GM12874 (cell line): ENCODE measurements at regions not wholly inside any gene's neighbourhood (a gene's known extent, or its start where the extent isn't known, plus 50 kb on each side); places are given as distances from the start of the nearest gene placed in this dataset.

Experiments
- TF ChIP-seq, protein P1 (sequence below): IDR thresholded peaks from 2 replicates; pipeline ENCODE4 v1.5.1; 2011; ENCODE audit warnings: low read depth, mild to moderate bottlenecking, control low read depth, low read length, moderate library complexity; ENCODE audit not compliant: insufficient read depth

DNA sequence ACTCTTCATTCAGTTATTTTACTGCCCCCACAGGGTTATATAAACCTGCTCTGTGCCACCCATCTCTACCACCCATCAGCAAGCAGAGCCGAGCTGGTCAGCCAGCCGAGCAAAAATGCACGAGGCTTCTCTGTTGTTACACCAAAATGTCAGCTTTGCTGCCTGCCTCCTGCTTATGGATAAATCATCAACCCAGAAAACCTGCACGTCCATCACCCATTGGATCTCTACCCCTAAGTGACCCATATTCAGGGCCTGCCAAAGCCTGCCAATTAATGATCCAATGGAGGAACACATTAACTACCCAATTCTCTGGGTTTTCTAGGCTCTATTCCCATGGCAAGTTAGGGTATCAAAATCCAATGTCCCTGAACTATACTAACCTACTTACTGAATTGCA lies 365.5 kb upstream of the ACVR2A start:
- TF ChIP-seq, protein P1, sequence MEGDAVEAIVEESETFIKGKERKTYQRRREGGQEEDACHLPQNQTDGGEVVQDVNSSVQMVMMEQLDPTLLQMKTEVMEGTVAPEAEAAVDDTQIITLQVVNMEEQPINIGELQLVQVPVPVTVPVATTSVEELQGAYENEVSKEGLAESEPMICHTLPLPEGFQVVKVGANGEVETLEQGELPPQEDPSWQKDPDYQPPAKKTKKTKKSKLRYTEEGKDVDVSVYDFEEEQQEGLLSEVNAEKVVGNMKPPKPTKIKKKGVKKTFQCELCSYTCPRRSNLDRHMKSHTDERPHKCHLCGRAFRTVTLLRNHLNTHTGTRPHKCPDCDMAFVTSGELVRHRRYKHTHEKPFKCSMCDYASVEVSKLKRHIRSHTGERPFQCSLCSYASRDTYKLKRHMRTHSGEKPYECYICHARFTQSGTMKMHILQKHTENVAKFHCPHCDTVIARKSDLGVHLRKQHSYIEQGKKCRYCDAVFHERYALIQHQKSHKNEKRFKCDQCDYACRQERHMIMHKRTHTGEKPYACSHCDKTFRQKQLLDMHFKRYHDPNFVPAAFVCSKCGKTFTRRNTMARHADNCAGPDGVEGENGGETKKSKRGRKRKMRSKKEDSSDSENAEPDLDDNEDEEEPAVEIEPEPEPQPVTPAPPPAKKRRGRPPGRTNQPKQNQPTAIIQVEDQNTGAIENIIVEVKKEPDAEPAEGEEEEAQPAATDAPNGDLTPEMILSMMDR: no peak

DNA sequence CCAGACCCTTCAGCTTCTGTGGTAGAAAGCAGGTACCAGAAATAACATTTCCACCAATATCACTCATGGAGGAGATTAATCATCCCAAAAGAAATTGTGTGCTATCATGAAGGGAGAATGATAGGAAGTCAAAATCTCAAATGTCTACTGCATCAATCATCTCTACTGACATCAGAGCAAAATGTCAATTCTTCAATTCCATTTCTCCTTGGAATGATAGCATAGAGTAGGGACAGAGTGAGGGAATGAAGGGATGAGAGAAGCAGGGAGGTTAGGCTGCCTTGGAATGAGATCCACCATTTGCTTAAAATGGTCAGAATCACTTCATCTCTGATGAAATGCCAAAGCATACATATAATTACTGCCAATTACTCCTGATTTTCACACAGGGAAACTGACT lies 371.8 kb upstream of the ACVR2A start:
- TF ChIP-seq, protein P1: no peak

DNA sequence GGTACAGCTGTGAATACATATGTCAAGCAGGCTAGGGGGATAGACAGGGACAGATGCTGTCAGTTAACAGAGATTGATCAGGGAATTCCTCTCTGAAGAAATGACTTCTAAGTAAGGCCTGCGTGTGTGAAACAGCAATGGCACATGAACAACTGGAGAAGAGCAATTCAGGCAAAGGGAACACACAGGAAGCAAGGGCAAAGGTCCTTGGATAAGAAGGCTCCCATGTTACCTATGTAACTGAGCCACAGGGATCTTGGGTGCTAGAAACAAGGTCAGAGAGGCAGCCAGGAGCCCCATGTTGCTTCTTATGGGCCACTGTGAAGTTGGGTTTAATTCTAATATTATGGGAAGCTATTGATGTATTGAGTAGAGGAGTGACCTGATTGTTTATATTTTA lies 373.7 kb upstream of the ACVR2A start:
- TF ChIP-seq, protein P1: no peak

DNA sequence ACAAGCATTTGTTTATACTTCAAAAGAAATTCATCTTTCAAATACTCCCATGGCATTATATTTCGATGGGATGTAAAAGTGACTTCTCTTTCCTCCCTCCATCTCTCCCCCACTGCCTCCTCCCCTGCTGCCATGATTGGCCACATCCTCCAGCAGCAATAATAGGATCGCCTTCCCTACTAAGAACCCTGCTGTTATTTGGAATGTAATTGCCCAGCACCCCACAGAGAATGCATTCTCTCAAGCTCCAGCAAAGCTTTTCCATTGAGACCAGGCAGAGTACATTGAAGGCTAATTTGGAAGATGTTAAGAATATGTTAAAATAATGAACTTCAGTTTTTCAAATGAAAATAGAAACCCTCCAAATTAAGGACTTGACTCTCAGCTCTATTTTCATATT lies 375.4 kb upstream of the ACVR2A start:
- TF ChIP-seq, protein P1: no peak

DNA sequence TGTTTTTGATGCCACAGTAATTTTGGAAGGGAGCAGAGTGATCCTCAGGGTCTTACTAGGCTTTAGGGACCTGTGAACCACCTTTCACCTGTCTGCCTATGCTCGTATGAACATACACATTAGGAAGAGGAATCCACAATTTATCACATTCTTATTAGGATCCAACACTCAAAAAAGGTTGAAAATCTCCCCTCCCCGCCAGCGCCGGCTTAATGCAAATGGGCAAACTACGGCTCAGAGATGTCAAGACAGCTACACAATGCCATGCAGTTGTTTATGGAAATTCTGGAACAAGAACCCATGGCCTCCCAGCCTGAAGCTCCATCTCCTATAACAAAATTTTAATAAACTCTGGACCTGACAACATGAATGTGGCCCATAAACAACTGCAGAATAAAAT lies 375.9 kb upstream of the ACVR2A start:
- TF ChIP-seq, protein P1: no peak

DNA sequence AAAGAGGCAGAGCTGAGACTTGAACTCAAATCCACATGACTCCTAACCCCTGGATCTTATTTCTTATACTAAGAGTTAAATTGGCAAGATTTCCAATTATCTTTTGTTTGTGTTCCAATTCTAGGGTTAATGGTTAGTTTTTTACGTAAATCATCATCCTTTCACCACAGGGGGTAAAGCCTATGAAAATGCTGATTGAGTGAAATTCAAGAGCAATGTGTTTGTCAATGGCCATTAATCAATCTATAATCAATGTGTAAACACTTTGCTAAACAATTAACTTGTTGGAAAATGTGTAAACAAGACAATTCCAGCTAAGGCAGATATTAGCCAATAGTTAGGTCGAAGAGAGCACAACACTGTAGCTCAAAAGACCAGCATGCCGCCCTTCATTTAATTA lies 376.5 kb upstream of the ACVR2A start:
- TF ChIP-seq, protein P1: no peak

DNA sequence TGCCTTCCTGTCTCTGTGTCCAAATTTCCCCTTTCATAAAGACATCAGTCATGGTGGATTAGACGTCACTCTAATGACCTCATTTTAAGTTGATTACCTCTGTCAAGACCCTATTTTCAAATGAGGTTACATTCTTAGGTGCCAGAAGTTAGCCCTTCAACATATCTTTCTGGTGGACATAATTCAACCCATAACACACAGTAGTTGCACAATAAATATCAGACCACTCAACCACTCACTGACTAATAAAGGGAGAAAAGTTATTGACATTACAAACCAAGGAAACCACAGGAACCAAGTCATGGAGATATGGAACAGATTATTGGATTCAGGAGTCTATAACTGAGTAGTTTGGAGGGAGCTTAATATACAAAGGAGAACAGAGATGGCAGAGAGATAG lies 377.4 kb upstream of the ACVR2A start:
- TF ChIP-seq, protein P1: no peak

DNA sequence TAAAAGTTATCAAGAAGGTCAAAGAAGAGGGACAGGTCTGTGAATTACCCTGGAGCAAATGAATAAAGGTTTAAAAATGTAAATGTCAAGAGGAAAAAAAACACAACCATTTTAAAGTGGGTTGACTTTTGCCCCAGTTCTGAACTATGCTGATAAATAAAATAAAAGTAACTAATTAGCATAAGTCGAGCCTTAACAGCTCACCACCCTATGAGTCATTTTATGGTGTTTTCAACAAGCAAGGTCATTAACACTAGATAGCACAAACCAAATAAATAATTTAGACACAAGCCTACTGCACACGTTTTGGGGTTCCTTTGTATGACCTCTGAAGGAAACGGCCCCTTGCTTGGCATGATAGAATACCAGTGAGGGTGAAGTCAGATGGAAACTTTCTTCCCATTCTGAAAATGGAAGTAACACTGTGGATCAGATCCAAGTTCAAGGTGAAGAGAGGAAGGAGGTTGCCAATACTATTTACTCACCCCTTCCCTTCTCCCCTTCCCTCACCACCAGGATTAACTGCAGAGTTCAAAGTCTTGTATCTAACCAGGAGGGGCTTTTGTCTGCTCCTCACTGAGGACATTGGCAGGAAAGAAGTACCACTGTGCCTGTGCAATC lies 380.0 kb upstream of the ACVR2A start:
- TF ChIP-seq, protein P1: no peak
